NCI-H226 (cell line): ENCODE measurements at regions not wholly inside any gene's neighbourhood (a gene's known extent, or its start where the extent isn't known, plus 50 kb on each side); places are given as distances from the start of the nearest gene placed in this dataset.

Source experiments
- DNase-seq: peaks from one replicate; pipeline ENCODE4 v3.0.0-alpha.2; 2015

DNA sequence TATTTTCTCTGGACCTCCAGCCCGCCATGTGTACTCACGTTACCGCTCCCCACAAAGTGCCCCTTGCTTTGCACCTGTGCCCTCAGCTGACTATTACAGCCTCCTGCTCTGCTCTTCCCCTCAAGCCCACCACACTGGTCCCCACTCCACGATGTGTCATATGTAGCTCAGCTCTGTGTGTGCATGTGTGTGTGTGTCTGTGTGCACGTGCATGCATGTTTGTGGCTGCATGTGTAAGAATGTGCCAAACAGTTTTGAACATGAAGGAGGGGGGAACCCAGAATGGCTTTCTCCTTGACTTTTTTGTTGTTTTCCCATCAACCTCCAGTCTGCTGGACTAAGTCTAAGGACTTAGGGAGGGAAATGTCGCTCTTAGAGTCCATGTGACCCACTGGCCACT, 54.8 kb upstream of the BTRC start:
- no peak for DNase-seq

GRCh38 chr10:101301111-101301731, 52.7 kb upstream of the BTRC start:
- peak; percentile 27 for DNase-seq

GRCh38 chr10:101303087-101303703, 50.8 kb upstream of the BTRC start:
- no peak for DNase-seq
